Body of pancreas (tissue), 4 donors: ENCODE measurements at regions not wholly inside any gene's neighbourhood (a gene's known extent, or its start where the extent isn't known, plus 50 kb on each side); places are given as distances from the start of the nearest gene placed in this dataset.

ENCODE experiments used
- ATAC-seq: fragments of 150-250 bp; one replicate; pipeline ENCODE4 v1.9.1; 2016
- DNase-seq, 4 donors: peaks; one replicate each; pipeline ENCODE4 v3.0.0-alpha.2; 2019
- H3K27ac ChIP-seq, 4 donors: fragments of 200-600 bp; sonication (generic); 1 replicate in 3 of 4; 2 replicates in 1 of 4; pipeline versions ENCODE4 v1.5.1 to v1.6.1; 2016 to 2019; ENCODE audit warnings: mild to moderate bottlenecking in 1 of 4, mixed read lengths in 1 of 4, moderate library complexity in 1 of 4
- H3K27me3 ChIP-seq, 2 donors: fragments of 200-600 bp; sonication (generic); one replicate each; pipeline ENCODE4 v1.6.0; 2016; ENCODE audit warnings: mild to moderate bottlenecking in 1 of 2
- H3K36me3 ChIP-seq, 2 donors: fragments of 200-600 bp; sonication (generic); replicated peaks in 1 of 2; 2 replicates each; pipeline ENCODE4 v1.5.1; 2016; ENCODE audit warnings: low read depth in 2 of 2; ENCODE audit not compliant: insufficient read depth in 1 of 2
- H3K4me1 ChIP-seq: fragments of 200-600 bp; sonication (generic); one replicate; pipeline ENCODE4 v1.6.0; 2016
- H3K4me3 ChIP-seq, 2 donors: fragments of 200-600 bp; sonication (generic); 1 replicate in 1 of 2; 2 replicates in 1 of 2; pipeline ENCODE4 v1.5.1; 2016 to 2019
- H3K9me3 ChIP-seq, 3 donors: fragments of 200-600 bp; sonication (generic); 1 replicate in 2 of 3; 2 replicates in 1 of 3; pipeline ENCODE4 v1.5.1; 2016
- CTCF ChIP-seq, 7 experiments: fragments of 450-650 bp in 4 of 7; fragments of 200-600 bp in 3 of 7; sonication (generic) in 3 of 7; IDR thresholded peaks; one replicate each; pipeline ENCODE4 v1.5.1; 2016 to 2019; ENCODE audit warnings: antibody characterized with exemption in 7 of 7
- POLR2A ChIP-seq, 3 donors: fragments of 450-650 bp; IDR thresholded peaks; one replicate each; pipeline ENCODE4 v1.6.1; 2016; ENCODE audit warnings: antibody characterized with exemption in 3 of 3, mild to moderate bottlenecking in 2 of 3
- WGBS, 2 donors: methylation state at CpG; one replicate each; pipeline ENCODE4 v1.1.5; 2017; 5-methylcytosine and 5-hydroxymethylcytosine counted together
- intact Hi-C: fragments of 100-400 bp; cut with DNase I; formaldehyde crosslinking; loops from one replicate; pipeline ENCODE4 v1.15.1; 2023

- Histone ChIP-seq H3K4me3 (no peak overlapping the region), H3K36me3 (no peaks in the 10 kb centered on the region), H3K9me3 (no peaks in the 10 kb centered on the region), H3K27me3 (no peaks in the 10 kb centered on the region), H3K4me1 (no peaks in the 10 kb centered on the region), H3K27ac (no peak overlapping the region)
- TF ChIP-seq CTCF (IDR thresholded peaks at IDR 0.05) (no peak), POLR2A (IDR thresholded peaks at IDR 0.05) (no peak)
- intact Hi-C loops: no loop called here
- DNase-seq (no peak), ATAC-seq (no peak)
- 68 to 71% methylated on average over 1 of the region's 1 CpG for WGBS, 2 donors
Measured at GRCh38 chr5:33334829-33335228, 105.9 kb upstream of the TARS1 start.

GRCh38 chr5:33336891-33337636 lies 103.7 kb upstream of the TARS1 start:
- no peaks in the 10 kb centered on the region for H3K36me3 ChIP-seq
- WGBS, 2 donors: 33 to 43% methylated on average over 4 of the region's 4 CpGs
- ATAC-seq (no peak), DNase-seq (no peak)
- H3K27ac ChIP-seq: no peak overlapping the region
- TF ChIP-seq POLR2A (IDR thresholded peaks at IDR 0.05) (no peak), CTCF (IDR thresholded peaks at IDR 0.05) (no peak)
- no peaks in the 10 kb centered on the region for H3K4me1 ChIP-seq
- no peaks in the 10 kb centered on the region for H3K9me3 ChIP-seq
- H3K27me3 ChIP-seq: no peaks in the 10 kb centered on the region
- intact Hi-C loops: no loop called here
- H3K4me3 ChIP-seq: no peak overlapping the region

- intact Hi-C loops: no loop called here
- WGBS, 2 donors: 26 to 27% methylated on average over 2 of the region's 2 CpGs
- H3K36me3 ChIP-seq: no peaks in the 10 kb centered on the region
- no peak overlapping the region for H3K4me3 ChIP-seq
- no peak overlapping the region for H3K27ac ChIP-seq
- H3K27me3 ChIP-seq: no peaks in the 10 kb centered on the region
- DNase-seq (no peak), ATAC-seq (no peak)
- no peaks in the 10 kb centered on the region for H3K9me3 ChIP-seq
- no peaks in the 10 kb centered on the region for H3K4me1 ChIP-seq
- TF ChIP-seq POLR2A (IDR thresholded peaks at IDR 0.05): no peak
- no peak for TF ChIP-seq CTCF (IDR thresholded peaks at IDR 0.05)
Measured at GRCh38 chr5:33337637-33337992, 103.2 kb upstream of the TARS1 start.

GRCh38 chr5:33338336-33339110 lies 102.2 kb upstream of the TARS1 start:
- no peaks in the 10 kb centered on the region for H3K9me3 ChIP-seq
- 60 to 73% methylated on average over 4 of the region's 4 CpGs for WGBS, 2 donors
- TF ChIP-seq CTCF (IDR thresholded peaks at IDR 0.05) (no peak), POLR2A (IDR thresholded peaks at IDR 0.05) (no peak)
- intact Hi-C loops: no loop called here
- no peaks in the 10 kb centered on the region for H3K4me1 ChIP-seq
- no peaks in the 10 kb centered on the region for H3K36me3 ChIP-seq
- H3K4me3 ChIP-seq: no peak overlapping the region
- no peaks in the 10 kb centered on the region for H3K27me3 ChIP-seq
- H3K27ac ChIP-seq: no peak overlapping the region
- ATAC-seq: no peak
- no peak for DNase-seq
